AG10803 (cell line): ENCODE measurements at regions not wholly inside any gene's neighbourhood (a gene's known extent, or its start where the extent isn't known, plus 50 kb on each side); places are given as distances from the start of the nearest gene placed in this dataset.
"Not testable (repeated sequence)": the region's sequence is repeated elsewhere in the genome, so short reads cannot be mapped to it uniquely, and the experiment has no call there.

ENCODE experiments used
- DNase-seq: peaks from one replicate; pipeline ENCODE4 v3.0.0; 2010; ENCODE audit warnings: low read depth
- H3K4me3 ChIP-seq: 2 replicates; pipeline ENCODE4 v1.5.1; 2011; ENCODE audit warnings: mild to moderate bottlenecking, low read length, control low read depth
- TF ChIP-seq, protein P1 (sequence below): conservative IDR thresholded peaks from 2 replicates; pipeline ENCODE4 v1.5.1; 2011; ENCODE audit warnings: mild to moderate bottlenecking, low read length, control low read depth, inconsistent platforms

DNA sequence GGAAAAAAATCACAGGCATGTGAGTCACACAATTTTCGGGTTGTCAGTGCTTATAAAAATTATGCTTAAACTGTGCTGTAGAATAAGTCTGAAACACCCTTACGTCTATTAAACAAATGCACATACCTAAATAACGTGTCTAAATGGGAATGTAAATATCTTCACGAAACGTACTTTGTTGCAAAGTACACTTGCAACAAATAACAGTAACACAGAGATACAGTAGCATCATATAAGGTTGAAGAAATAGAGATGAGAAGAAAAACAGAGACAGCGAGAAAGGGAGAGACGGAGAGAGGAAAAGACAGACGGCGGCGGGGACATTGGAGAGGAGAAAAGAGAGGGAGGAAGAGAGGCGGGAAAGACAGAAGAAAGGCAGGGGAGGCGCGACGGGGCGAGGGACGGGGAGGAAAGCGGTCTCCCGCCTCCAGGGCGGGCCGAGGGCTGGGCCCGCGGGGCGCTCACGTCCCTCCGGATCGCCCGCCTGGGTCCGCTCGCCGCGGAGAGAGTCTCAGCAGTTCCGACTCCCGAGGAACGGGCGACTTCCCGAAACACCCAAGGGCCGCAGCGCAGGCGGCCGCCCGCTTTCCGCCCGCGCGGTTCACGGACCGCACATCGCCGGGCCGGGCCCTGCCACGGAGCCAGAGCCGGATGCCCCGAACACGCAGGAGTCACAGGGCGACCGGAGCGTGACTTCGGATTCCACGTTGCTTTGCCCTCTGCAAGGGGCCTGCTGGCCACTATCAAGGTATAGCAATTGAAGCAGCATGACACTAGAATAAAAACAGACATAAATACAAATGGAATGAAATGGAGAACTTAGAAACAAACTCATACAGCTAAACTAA lies 153.4 kb downstream of the LMLN start:
- TF ChIP-seq, protein P1, sequence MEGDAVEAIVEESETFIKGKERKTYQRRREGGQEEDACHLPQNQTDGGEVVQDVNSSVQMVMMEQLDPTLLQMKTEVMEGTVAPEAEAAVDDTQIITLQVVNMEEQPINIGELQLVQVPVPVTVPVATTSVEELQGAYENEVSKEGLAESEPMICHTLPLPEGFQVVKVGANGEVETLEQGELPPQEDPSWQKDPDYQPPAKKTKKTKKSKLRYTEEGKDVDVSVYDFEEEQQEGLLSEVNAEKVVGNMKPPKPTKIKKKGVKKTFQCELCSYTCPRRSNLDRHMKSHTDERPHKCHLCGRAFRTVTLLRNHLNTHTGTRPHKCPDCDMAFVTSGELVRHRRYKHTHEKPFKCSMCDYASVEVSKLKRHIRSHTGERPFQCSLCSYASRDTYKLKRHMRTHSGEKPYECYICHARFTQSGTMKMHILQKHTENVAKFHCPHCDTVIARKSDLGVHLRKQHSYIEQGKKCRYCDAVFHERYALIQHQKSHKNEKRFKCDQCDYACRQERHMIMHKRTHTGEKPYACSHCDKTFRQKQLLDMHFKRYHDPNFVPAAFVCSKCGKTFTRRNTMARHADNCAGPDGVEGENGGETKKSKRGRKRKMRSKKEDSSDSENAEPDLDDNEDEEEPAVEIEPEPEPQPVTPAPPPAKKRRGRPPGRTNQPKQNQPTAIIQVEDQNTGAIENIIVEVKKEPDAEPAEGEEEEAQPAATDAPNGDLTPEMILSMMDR: no peak
- DNase-seq: no peak
- H3K4me3 ChIP-seq: no peak overlapping the region

DNA sequence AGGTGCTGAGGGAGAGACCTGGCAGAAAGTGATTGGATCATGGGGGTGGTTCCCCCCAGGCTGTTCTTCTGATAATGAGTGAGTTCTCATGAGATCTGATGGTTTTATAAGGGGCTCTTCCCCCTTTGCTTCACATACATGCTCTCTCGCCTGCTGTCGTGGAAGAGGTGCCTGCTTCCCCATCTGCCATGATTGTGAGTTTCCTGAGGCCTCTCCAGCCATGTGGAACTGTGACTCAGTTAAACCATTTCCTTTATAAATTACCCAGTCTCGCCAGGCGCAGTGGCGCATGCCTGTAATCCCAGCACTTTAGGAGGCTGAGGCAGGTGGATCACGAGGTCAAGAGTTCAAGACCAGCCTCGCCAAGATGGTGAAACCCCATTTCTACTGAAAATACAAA lies 154.5 kb downstream of the LMLN start:
- H3K4me3 ChIP-seq, DNase-seq: not testable (repeated sequence)

DNA sequence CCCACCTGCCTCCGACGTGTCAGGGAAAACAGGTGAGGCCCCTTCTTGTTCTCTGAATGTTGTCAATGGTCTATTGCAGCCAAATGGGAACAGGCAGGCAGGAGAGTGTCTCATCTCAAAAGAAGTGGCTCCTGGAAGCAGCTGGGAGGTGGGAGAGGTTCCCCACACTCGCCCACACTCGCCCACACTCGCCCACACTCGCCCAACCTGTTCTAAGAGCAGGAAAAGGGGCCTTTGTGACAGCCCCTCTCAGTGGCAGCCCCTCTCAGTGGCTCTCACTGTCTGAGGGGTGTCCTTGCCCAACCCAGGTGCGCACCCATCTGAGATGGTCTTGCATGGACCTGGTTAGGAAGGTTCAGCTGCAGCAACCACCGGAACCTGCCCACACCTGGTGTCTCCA lies 162.2 kb downstream of the LMLN start:
- DNase-seq, H3K4me3 ChIP-seq: not testable (repeated sequence)

DNA sequence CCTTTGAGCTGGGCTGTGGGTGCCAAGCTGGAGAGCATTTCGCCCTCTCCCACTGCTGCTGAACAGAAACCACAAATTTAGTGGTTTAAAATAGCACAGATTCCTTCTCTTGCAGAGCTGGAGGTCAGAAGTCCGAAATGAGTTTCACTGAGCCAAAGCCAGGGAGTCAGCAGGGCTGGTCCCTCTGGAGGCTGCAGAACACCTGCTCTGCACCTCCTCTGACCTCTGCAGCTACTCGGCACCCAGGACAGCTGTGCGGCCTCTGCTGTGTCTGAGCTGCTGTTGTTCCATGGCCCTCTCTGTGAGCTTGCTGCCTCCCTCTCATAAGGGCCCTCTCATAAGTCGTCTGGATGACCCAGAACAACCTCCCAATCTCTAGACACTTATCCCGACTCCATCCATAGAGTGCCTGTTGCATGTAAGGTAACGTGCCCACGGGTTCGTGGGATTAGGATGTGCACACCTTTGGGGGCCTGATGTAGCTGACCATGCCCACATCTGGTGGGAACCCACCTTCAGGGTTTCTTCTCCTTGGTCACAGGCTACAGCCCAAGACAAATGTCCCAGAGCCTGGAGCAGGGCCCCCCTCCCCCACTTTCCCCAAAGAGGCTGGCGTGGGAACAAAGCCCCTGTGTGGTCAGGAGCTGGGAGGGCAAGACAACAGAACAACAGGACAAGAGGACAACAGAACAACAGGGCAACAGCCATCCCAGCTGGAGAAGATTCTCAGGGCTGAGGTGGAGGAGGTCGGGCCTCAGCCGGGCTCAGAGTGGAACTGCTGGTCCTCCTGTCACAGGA lies 177.2 kb downstream of the LMLN start:
- H3K4me3 ChIP-seq, DNase-seq: not testable (repeated sequence)

DNA sequence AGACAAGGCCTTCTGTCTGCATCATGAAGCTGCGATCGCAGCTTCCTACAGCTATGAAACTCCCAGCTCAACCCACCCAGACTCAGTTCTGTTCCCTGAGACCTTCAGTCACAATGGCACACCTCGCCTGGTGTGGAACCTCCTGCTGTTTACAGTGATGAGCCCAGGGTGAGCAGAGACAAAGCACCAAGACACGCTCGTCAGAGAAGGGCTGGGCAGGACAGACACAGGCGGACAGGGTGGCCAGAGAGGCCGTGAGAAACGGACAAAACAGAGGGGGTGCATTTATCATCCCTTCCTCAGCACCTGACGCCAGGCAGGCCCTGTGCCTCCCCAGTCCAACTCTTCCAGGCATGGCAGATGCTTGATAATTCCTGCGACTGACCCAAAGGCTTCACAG lies 178.2 kb downstream of the LMLN start:
- not testable (repeated sequence) for H3K4me3 ChIP-seq, DNase-seq

DNA sequence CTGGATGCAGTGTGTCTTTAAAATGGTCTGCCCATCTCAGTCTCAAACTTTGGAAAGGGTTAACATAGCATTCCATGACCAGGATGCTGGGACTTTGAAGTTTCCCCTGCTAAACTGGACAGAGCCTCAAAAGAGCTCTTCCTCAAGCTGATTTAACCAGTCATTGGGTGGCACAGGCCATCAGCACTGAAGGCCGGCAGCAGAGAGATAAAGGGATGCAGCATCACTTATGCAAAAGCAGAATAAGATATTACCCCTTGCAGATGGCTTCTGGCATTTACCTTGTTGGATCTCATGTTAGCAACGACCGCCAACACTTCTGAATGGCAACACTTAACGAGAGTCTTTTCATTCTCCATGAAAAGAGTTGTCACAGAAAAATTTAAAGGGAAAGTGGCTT lies 179.0 kb downstream of the LMLN start:
- H3K4me3 ChIP-seq, DNase-seq: not testable (repeated sequence)

DNA sequence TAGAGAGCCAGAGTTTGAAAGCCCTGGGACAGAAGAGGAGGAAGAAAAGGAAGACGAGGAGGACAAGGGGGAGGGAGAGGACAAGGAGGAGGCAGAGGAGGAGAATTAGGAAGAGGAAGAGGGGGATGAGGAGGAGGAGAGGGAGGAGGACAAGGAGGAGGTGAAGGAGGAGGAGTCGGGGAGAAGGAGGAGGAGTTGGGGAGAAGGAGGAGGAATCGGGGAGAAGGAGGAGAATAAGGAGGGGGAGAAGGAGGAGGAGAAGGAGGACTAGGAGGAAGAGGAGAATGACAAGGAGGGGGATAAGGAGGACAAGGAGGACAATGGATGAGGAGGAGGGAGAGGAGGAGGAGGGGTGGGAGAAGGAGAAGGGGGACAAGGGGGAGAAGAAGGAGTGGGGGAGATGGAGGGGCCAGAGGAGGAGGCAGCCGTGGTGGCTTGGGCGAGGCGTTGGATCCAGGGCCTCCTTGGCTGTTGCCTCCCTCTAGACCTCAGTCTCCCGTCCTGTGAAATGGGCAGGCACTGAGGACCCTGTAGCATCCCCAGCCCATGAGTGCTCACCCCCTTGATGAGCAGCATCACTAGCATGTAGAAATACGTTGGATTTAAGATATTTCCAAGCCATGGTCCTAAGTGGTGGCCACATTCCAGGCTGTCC lies 179.6 kb downstream of the LMLN start:
- H3K4me3 ChIP-seq: not testable (repeated sequence)
- peak; percentile 4 for DNase-seq

DNA sequence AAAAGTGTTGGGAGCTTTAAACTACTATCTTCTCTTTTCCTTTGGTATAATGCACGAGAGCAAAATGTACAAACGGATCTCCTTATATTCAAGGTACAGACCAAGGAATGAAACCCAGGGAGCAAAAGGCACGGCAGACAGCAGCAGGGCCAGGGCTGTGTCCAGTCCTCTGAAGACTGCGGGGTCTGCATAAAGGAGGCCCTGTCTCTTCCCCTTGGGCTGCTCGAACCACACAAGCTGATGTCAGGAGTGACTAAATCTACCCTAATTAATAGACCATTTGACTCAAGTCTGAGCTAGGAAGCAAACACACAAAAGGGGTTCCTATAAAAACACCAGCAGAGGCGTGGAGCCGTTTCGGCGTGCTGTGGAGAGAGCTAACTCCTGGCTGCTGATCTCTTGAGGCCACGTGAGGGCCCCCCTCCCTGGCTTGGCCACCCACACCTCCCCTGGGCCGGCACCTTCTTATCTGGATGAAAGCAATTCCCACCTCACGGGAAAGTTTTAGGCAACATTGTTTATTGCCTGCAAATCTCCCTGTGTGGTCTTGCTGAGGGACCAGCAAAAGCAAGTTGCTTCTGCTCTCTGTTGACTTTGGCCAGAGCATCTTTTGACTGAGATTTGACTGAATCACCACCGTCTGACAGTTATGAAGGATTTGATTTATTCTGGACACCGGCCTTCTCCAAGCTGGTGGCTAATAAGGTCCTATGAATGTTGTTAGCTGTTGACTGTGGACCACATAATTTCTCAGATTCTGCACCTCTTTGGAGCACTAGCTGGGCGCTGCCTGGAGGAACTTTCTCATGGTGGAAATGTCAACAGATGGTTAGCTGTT lies 183.5 kb downstream of the LMLN start:
- H3K4me3 ChIP-seq, DNase-seq: not testable (repeated sequence)

DNA sequence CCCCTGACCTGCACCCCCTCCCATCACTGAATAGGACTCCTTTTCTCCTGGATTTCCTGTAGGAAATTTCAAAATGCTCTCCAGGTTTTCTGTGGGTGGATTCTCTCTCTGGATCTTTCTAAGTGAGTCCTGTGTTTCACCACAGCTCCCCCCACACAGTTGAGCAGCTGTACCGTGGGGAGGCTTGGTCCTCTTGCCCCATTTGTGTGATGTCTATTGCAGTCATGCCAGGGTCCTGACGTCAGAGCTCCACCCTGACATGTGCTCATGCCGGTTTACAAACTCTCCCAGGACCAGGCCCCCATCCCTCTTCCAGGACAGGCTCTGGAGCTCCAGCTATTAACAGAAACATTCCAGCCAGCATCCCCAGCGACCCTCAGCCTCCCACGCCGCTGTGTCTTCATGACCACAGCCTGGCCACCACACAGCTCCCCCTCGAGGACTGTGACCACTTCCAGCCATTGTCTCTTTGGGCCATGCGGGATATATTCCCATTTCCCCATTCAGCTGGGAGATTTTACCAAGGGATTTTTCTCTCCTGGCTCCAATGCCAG lies 185.3 kb downstream of the LMLN start:
- not testable (repeated sequence) for H3K4me3 ChIP-seq
- DNase-seq: peak; percentile 53

DNA sequence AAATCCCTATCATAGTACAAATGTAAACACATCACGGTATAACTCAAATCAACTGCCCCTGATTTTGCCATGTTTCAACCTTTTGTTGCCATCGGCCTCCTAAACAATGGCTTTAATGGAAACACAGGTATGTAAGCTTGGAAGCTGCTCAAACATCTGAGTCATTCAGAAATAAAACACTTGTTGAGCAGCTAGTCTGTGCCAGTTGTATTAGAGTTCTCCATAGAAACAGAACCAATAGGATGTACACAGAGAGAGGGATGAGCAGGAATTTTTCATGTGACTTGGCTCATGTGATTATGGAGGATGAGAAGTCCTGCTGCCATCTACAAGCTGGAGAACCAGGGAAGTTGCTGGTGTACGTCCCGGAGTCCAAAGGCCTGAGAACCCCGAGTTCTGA lies 186.1 kb downstream of the LMLN start:
- not testable (repeated sequence) for H3K4me3 ChIP-seq
- DNase-seq: peak; percentile 7

DNA sequence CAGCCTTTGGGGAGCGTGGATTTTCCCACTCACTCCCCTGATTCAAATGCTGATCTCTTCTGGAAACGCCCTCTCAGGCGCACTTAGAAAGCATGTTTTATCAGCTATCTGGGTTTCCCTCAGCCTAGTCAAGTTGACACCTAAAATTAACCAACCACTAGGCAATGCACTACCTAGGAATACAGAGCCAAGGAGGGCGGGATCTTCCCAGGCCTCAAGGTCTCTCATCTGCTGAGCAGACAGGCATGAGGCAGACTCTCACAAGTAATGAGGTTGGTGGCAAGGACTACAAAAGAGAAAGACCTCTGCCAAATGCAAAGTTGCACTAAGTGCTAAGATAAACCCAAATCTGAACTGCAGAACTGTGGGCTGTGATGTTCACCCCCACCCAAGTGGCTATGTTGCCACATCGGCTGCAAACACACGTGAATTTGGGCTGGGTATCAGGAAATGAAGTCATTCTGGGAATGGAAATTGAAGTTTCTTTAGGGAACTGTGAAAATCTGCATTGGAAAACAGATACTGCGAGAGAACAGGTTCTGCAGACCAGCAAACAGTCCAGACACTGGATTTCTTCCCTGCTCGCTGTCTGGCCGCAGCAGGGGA lies 186.6 kb downstream of the LMLN start:
- not testable (repeated sequence) for H3K4me3 ChIP-seq, DNase-seq

DNA sequence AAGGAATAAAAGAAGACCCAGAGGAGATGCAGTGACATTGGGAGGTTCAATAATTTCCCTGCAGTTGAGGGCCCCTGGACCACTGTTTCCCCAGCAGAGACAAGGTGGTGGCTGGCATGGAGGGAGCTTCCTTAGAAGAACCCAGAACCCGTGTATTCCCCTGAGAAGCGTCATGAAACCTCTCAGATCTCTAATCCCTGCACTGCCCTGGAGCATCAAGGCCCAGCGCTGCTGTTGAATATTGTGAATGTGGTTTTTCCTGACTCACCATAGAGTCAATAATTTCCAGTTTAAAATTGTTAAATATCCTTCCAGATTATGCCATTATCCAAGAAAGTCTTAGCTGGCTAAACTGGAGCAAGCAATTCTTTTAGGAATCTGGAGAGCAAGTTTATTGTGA lies 187.2 kb downstream of the LMLN start:
- H3K4me3 ChIP-seq, DNase-seq: not testable (repeated sequence)

DNA sequence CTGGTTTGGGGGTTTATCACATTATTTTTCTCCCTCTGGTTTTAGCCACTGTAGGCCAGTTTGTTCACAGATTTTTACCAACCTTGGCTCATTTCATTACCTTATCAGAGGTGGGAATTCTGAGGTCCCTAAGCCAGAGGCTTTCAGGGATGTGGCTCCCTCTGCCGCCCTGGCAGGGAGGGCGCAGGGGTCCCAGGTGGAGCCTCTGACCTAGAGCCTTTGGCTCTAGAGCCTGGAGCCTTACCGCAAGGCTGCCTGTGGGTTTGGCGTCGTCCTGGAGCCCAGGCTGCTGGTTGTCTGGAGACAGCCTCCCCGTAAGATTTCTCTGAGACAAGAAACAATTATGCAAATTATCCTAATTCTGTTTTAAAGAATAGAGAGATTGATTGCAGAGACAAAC lies 188.0 kb downstream of the LMLN start:
- H3K4me3 ChIP-seq, DNase-seq: not testable (repeated sequence)

DNA sequence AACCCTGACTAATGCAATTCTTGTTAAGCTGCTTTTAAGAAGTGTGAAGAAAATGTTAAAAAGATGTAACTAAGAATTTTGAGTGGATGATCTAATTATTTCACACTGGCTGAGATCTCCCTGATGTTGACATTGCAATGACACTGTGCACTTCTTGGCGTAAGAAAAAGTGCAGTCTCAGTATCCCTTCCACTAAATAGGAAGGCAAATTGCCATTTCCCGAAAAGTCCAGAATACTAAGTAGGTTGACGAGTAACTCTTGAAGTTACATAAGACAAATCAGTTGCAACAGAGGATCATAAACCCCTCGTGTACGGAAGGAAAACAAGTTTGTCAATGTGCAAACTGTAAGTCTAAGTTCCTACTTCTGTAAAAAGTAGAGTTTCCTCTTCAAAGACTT lies 189.9 kb downstream of the LMLN start:
- H3K4me3 ChIP-seq, DNase-seq: not testable (repeated sequence)

DNA sequence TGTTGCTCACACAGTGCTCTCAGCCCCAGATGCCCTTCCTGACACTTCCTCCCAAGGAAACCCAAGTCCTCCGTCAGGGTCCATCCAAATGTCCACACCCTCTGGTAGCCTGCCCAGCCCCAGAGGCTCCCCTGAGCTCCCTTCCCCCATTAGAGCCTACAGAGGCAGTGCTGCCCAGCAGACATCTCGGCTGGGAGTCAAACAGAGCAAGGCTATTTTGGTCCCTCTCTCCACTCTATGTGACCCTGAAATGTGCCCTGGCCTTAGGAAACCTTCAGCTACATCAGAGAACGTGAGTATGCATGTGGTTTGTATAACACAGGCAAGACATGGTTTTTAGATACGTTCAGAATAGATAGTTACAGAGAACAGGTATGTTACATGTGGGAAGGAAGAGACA lies 191.8 kb downstream of the LMLN start:
- not testable (repeated sequence) for H3K4me3 ChIP-seq, DNase-seq

DNA sequence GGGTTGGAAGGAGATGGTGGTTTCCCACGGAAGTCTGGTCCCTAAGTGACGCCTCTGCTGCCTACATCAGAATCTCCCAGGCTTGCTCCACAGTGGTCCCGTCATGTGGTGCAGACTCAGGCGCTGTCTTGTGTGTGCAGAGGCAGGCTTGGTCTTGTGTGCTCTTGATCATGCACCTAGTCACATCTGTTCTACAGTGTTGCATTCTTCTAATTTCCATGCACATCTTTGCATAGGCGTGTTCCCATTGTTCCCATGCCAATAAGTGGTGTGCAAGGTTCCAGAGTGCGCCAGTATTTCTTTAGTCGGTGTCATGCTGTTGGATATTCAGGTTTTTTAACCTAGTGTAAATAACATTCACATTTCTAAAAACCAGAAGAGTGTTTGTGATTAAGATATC lies 195.8 kb downstream of the LMLN start:
- not testable (repeated sequence) for H3K4me3 ChIP-seq, DNase-seq

DNA sequence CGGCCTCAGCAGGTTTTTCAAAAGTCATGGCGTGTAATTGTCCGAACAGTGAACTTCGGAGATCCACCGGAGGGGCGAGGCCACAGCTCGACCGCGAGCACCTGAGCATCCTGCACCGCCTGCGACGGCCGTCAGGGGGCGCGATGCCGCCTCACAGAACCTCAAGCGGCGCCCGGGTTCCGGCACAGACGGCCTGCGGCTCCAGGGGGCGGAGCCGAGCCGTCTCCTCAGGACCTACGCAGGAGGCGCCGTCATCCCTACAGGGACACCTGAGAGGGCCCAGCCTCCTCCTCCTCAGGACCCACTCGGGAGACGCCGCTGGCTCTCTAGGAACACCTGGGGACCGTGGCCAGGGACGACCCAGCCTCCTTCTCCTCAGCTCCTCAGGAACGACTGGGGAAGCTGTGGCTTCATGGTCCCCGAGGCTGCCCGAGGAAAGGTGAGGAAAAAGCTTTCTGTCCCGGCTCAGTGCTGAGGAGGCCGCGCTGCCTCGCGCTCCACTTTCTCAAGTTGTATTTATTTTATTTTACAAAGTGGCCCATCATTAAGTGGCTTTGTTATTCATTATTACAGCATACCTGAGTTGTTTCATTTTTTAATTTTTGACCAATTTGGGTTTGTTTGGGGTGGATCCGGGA lies 197.3 kb downstream of the LMLN start:
- not testable (repeated sequence) for H3K4me3 ChIP-seq, DNase-seq
